RWPE1 (cell line): ENCODE measurements at regions not wholly inside any gene's neighbourhood (a gene's known extent, or its start where the extent isn't known, plus 50 kb on each side); places are given as distances from the start of the nearest gene placed in this dataset.

Experiments
- CTCF ChIA-PET: fragments of 350-600 bp; sonication (Branson Sonifier 250); formaldehyde crosslinking; extraction: SDS; loops from one replicate; lab custom pipeline; 2021; lab: Yijun Ruan, JAX
- POLR2A ChIA-PET: fragments of 400-600 bp; formaldehyde crosslinking; extraction: SDS; loops from one replicate; lab custom pipeline; 2020; ENCODE audit warnings: antibody characterized with exemption; ENCODE audit not compliant: low non-redundant PET; lab: Yijun Ruan, JAX
- DNase-seq: peaks from one replicate; pipeline ENCODE4 v3.0.0; 2012; ENCODE audit warnings: low spot score
- H3K27ac ChIP-seq: fragments of 450-650 bp; 2 replicates; pipeline ENCODE4 v1.5.1; 2017
- TF ChIP-seq, protein P1 (sequence below): fragments of 450-650 bp; conservative IDR thresholded peaks from 2 replicates; pipeline ENCODE4 v1.5.1; 2017; ENCODE audit warnings: low read depth, mild to moderate bottlenecking

DNA sequence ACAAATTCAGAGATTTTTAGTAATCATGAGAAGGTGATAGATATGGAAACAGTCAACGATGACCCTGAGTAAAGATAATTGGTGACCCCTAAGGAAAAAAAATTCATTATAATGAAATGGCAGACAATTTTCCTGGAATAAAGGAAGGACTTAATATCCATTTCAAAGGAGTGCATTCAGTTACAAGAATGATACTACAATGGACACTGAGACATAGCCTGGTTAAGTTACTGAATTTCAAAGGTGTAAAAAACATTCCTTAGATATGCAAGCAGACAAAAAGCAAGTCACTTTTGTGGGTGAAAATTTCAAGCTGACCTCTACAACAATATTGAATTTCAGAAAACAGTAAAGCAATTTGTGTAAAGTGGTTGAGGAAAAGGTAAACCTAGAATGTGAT is 1012.5 kb upstream of the SEMA6A start:
- no peak overlapping the region for H3K27ac ChIP-seq
- TF ChIP-seq, protein P1, sequence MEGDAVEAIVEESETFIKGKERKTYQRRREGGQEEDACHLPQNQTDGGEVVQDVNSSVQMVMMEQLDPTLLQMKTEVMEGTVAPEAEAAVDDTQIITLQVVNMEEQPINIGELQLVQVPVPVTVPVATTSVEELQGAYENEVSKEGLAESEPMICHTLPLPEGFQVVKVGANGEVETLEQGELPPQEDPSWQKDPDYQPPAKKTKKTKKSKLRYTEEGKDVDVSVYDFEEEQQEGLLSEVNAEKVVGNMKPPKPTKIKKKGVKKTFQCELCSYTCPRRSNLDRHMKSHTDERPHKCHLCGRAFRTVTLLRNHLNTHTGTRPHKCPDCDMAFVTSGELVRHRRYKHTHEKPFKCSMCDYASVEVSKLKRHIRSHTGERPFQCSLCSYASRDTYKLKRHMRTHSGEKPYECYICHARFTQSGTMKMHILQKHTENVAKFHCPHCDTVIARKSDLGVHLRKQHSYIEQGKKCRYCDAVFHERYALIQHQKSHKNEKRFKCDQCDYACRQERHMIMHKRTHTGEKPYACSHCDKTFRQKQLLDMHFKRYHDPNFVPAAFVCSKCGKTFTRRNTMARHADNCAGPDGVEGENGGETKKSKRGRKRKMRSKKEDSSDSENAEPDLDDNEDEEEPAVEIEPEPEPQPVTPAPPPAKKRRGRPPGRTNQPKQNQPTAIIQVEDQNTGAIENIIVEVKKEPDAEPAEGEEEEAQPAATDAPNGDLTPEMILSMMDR = no peak
- DNase-seq = no peak
- ChIA-PET CTCF (no interaction called here), POLR2A (no interaction called here)

DNA sequence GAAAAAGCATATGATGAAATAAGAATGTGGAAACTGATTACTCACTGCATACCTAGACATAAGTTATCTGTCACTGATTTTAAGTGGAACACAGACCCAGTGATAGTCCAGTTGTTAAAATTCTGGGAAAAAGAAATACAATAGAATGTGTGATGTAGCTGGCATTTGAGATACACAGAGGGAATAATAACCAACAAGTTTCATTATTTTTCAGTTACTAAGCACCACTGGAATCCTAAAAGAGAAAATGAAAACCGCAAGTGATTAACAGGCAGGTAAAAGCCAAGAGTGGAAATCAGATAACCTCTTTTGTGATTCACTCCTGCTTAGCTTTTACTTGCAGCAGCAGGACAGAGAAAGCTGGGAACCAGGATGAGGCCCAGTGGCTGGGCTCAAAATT is 994.0 kb upstream of the SEMA6A start:
- DNase-seq = no peak
- TF ChIP-seq, protein P1 = no peak
- no peak overlapping the region for H3K27ac ChIP-seq
- POLR2A ChIA-PET = no interaction called here
- CTCF ChIA-PET = interaction anchor here (0.8 kb wide), 1 partner anchor 621 kb away, joined by 3 read pairs; no protein-coding TSS in a partner anchor

DNA sequence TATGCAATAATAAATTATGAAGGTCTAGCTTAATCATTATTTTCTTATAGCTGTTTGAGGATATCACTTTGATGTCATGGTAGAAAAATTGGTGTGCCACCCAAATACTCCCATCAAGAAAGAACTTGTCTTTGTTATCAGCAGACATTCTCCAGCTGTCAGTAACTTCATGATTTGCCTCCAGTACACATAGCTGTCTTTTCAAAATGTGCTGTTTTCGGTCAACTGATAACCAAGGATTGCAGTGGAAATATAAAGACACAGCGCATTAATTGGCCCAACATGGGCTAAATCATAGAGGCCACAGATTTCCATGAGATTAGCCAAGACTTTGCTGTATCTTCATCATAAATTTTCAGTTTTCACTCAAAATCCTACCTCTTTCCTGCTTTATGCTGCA is 993.5 kb upstream of the SEMA6A start:
- DNase-seq = no peak
- TF ChIP-seq, protein P1 = no peak
- no peak overlapping the region for H3K27ac ChIP-seq
- CTCF ChIA-PET = interaction anchor here (0.8 kb wide), 1 partner anchor 621 kb away, joined by 3 read pairs; no protein-coding TSS in a partner anchor
- POLR2A ChIA-PET = no interaction called here

DNA sequence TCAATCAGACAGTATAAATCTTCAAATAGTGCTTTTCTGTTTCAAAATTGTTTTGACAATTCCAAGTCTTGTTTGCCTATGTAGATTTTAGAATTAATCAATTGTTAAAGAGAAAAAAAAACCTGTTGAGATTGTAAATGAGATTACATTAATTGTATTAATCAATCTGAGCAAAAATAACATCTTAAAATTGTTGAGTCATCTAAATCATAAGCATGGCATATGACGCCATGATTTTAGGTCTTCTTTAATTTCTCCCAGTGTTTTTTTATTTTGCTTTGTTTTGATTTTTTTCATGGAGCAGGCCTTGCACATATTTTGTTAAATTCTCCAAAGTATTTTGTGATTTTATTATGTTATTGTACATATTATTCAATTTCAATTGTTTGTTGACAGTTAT is 988.0 kb upstream of the SEMA6A start:
- no peak for DNase-seq
- ChIA-PET POLR2A (no interaction called here), CTCF (no interaction called here)
- TF ChIP-seq, protein P1 = no peak
- no peak overlapping the region for H3K27ac ChIP-seq

DNA sequence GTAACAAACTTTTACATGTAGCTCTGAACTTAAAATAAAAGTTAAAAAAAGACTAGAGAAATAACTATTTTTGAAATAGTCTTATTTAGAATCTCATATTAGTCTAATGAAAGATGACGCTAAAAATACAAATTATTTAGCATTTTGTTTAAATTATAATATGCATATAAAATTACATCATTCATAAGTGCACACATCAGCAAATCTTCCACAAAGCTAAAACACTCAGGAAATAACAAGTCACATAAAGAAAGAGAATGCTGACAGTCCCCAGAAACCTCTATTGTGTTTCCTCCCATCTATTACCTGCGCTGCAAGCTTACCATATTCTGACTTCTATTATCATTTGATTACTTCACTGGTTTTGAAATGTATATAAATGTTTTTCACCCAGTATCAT is 986.9 kb upstream of the SEMA6A start:
- no peak overlapping the region for H3K27ac ChIP-seq
- DNase-seq = no peak
- POLR2A ChIA-PET = no interaction called here
- CTCF ChIA-PET = no interaction called here
- TF ChIP-seq, protein P1 = no peak

DNA sequence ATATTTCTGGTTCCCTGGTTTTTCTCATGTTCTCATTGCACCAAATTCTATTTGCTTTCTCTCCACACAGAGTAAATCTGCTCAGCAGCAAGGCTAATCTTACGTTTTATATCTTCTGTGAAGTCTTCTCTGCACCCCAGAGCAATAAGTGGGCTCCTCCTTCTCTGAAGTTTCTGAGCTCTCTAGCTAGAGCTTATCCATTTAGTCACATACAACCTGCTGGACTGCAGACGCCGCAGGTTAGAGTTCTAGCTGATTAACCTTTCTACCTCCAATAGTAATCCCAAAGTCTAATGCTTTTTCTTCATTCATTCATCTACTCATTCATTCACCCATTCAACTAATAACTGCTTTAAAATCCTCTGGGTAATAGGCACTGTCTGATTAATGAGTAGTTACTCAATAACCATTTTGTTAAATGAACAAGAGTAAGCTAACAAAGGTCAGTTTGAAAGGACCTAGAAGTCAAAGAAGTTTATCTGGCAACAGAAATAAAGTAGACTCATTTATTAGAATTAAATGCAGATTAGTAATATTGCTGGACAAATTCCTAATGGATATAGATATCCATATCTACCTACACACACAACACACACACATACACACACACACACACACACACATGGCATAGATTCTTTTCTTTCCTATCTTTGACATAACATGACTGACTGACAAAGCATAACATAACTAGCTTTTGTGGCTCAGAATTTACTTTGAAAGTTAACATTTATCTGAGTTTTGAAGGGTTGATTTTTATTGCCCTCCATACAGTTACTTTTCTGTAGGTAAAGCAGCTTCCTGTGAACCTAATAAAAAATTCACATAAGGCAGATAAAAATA is 984.6 kb upstream of the SEMA6A start:
- TF ChIP-seq, protein P1 = no peak
- H3K27ac ChIP-seq = no peak overlapping the region
- CTCF ChIA-PET = no interaction called here
- DNase-seq = no peak
- POLR2A ChIA-PET = no interaction called here
